ENCODE measurements at regions not wholly inside any gene's neighbourhood (a gene's known extent, or its start where the extent isn't known, plus 50 kb on each side); places are given as distances from the start of the nearest gene placed in this dataset.

- ATAC-seq: no peak
- TF ChIP-seq CREB5 (CRISPR knock-in tag; IDR thresholded peaks at IDR 0.05; ENCODE audit: low read depth) (no peak), CSDC2 (CRISPR knock-in tag; IDR thresholded peaks at IDR 0.05) (no peak), ZFP30 (CRISPR knock-in tag; IDR thresholded peaks at IDR 0.05) (no peak), BACH2 (CRISPR knock-in tag; IDR thresholded peaks at IDR 0.05; ENCODE audit: borderline replicate concordance) (no peak), TCF4 (CRISPR knock-in tag; IDR thresholded peaks at IDR 0.05; ENCODE audit: borderline replicate concordance) (no peak), TSHZ2 (CRISPR knock-in tag; IDR thresholded peaks at IDR 0.05) (no peak), ZNF8 (CRISPR knock-in tag; IDR thresholded peaks at IDR 0.05) (no peak), GLIS3 (CRISPR knock-in tag; IDR thresholded peaks at IDR 0.05) (no peak), TOX (CRISPR knock-in tag; IDR thresholded peaks at IDR 0.05; ENCODE audit: borderline replicate concordance) (no peak), ZNF565 (CRISPR knock-in tag; conservative IDR thresholded peaks at IDR 0.05; ENCODE audit: low read depth) (no peak), OSR1 (CRISPR knock-in tag; IDR thresholded peaks at IDR 0.05) (no peak), ZFP3 (CRISPR knock-in tag; IDR thresholded peaks at IDR 0.05) (no peak), POU6F1 (CRISPR knock-in tag; IDR thresholded peaks at IDR 0.05; ENCODE audit: borderline replicate concordance, low read depth) (no peak), SNAI2 (CRISPR knock-in tag; IDR thresholded peaks at IDR 0.05) (no peak), ZNF70 (CRISPR knock-in tag; IDR thresholded peaks at IDR 0.05) (no peak), RARB (CRISPR knock-in tag; IDR thresholded peaks at IDR 0.05) (no peak), CSRNP3 (CRISPR knock-in tag; IDR thresholded peaks at IDR 0.05) (no peak), ZC3H10 (CRISPR knock-in tag; IDR thresholded peaks at IDR 0.05) (no peak), PATZ1 (CRISPR knock-in tag; IDR thresholded peaks at IDR 0.05; ENCODE audit: borderline replicate concordance) (no peak)
These were observed 674.4 kb downstream of the NTRK3 start for GRCh38 chr15:87582169-87582568.

GRCh38 chr15:87579537-87579936, 677.0 kb downstream of the NTRK3 start:
- ATAC-seq: no peak
- TF ChIP-seq SNAI2 (CRISPR knock-in tag; IDR thresholded peaks at IDR 0.05): no peak
- no peak for TF ChIP-seq ZNF565 (CRISPR knock-in tag; conservative IDR thresholded peaks at IDR 0.05; ENCODE audit: low read depth)
- no peak for TF ChIP-seq CREB5 (CRISPR knock-in tag; IDR thresholded peaks at IDR 0.05; ENCODE audit: low read depth)
- TF ChIP-seq ZC3H10 (CRISPR knock-in tag; IDR thresholded peaks at IDR 0.05): no peak
- TF ChIP-seq TSHZ2 (CRISPR knock-in tag; IDR thresholded peaks at IDR 0.05): no peak
- TF ChIP-seq PATZ1 (CRISPR knock-in tag; IDR thresholded peaks at IDR 0.05; ENCODE audit: borderline replicate concordance): no peak
- TF ChIP-seq ARNTL (CRISPR knock-in tag; IDR thresholded peaks at IDR 0.05; ENCODE audit: borderline replicate concordance, low read depth): no peak
- no peak for TF ChIP-seq BACH2 (CRISPR knock-in tag; IDR thresholded peaks at IDR 0.05; ENCODE audit: borderline replicate concordance)
- no peak for TF ChIP-seq PPARA (CRISPR knock-in tag; IDR thresholded peaks at IDR 0.05; ENCODE audit: borderline replicate concordance)

Measured in SK-N-SH treated with all-trans-retinoic acid at 6 μM for 48 hours (cell line).